ENCODE measurements at regions not wholly inside any gene's neighbourhood (a gene's known extent, or its start where the extent isn't known, plus 50 kb on each side); places are given as distances from the start of the nearest gene placed in this dataset.

- TF ChIP-seq, protein P1, sequence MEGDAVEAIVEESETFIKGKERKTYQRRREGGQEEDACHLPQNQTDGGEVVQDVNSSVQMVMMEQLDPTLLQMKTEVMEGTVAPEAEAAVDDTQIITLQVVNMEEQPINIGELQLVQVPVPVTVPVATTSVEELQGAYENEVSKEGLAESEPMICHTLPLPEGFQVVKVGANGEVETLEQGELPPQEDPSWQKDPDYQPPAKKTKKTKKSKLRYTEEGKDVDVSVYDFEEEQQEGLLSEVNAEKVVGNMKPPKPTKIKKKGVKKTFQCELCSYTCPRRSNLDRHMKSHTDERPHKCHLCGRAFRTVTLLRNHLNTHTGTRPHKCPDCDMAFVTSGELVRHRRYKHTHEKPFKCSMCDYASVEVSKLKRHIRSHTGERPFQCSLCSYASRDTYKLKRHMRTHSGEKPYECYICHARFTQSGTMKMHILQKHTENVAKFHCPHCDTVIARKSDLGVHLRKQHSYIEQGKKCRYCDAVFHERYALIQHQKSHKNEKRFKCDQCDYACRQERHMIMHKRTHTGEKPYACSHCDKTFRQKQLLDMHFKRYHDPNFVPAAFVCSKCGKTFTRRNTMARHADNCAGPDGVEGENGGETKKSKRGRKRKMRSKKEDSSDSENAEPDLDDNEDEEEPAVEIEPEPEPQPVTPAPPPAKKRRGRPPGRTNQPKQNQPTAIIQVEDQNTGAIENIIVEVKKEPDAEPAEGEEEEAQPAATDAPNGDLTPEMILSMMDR (IDR thresholded peaks at IDR 0.05 in 4 of 5, conservative IDR thresholded peaks at IDR 0.05 in 1 of 5): no peak
- no peak for TF ChIP-seq POLR2A (IDR thresholded peaks at IDR 0.05)
Measured at GRCh38 chr2:2993172-2993692, 384.4 kb downstream of the EIPR1 start.

Data from gastrocnemius medialis (tissue), 4 donors.